ENCODE measurements at regions not wholly inside any gene's neighbourhood (a gene's known extent, or its start where the extent isn't known, plus 50 kb on each side); places are given as distances from the start of the nearest gene placed in this dataset.
"Not testable (repeated sequence)": the region's sequence is repeated elsewhere in the genome, so short reads cannot be mapped to it uniquely, and the experiment has no call there.

- peak; percentile 85 for DNase-seq (ENCODE audit: low read depth)
Measured at GRCh38 chr12:124381456-124382296, 86.8 kb downstream of the RFLNA start.

GRCh38 chr12:124380796-124381455 is 86.0 kb downstream of the RFLNA start:
- DNase-seq (ENCODE audit: low read depth), result no peak

- peak; percentile 88 for DNase-seq (ENCODE audit: low read depth)
Measured at GRCh38 chr12:124379938-124380754, 85.3 kb downstream of the RFLNA start.

- DNase-seq (ENCODE audit: low read depth), result no peak
Measured at GRCh38 chr12:124379379-124379937, 84.6 kb downstream of the RFLNA start.

- no peak for DNase-seq (ENCODE audit: low read depth)
Measured at GRCh38 chr12:124378926-124379325, 84.0 kb downstream of the RFLNA start.

GRCh38 chr12:124377981-124378509 is 83.2 kb downstream of the RFLNA start:
- DNase-seq (ENCODE audit: low read depth), result no peak

GRCh38 chr12:124376435-124376834 is 81.5 kb downstream of the RFLNA start:
- DNase-seq (ENCODE audit: low read depth), result no peak

GRCh38 chr12:124375789-124376175 is 80.9 kb downstream of the RFLNA start:
- DNase-seq (ENCODE audit: low read depth), result no peak

- DNase-seq (ENCODE audit: low read depth), result no peak
Measured at GRCh38 chr12:124375141-124375788, 80.4 kb downstream of the RFLNA start.

GRCh38 chr12:124374567-124374966 is 79.7 kb downstream of the RFLNA start:
- DNase-seq (ENCODE audit: low read depth), result no peak

- DNase-seq (ENCODE audit: low read depth), result no peak
Measured at GRCh38 chr12:124374147-124374546, 79.3 kb downstream of the RFLNA start.

- not testable (repeated sequence) for DNase-seq (ENCODE audit: low read depth)
Measured at GRCh38 chr12:124373701-124374100, 78.8 kb downstream of the RFLNA start.

- DNase-seq (ENCODE audit: low read depth), result no peak
Measured at GRCh38 chr12:124372831-124373230, 77.9 kb downstream of the RFLNA start.

- DNase-seq (ENCODE audit: low read depth), result no peak
Measured at GRCh38 chr12:124371970-124372555, 77.2 kb downstream of the RFLNA start.

- no peak for DNase-seq (ENCODE audit: low read depth)
Measured at GRCh38 chr12:124371366-124371765, 76.5 kb downstream of the RFLNA start.

- DNase-seq (ENCODE audit: low read depth), result no peak
Measured at GRCh38 chr12:124370851-124371250, 76.0 kb downstream of the RFLNA start.

GRCh38 chr12:124370384-124370783 is 75.5 kb downstream of the RFLNA start:
- DNase-seq (ENCODE audit: low read depth), result no peak

GRCh38 chr12:124369827-124370378 is 75.0 kb downstream of the RFLNA start:
- DNase-seq (ENCODE audit: low read depth), result no peak

GRCh38 chr12:124369055-124369826 is 74.3 kb downstream of the RFLNA start:
- peak; percentile 94 for DNase-seq (ENCODE audit: low read depth)

GRCh38 chr12:124368421-124369032 is 73.6 kb downstream of the RFLNA start:
- DNase-seq (ENCODE audit: low read depth), result no peak

All from iris pigment epithelial cell (primary cell).